SK-N-SH (cell line): ENCODE measurements at regions not wholly inside any gene's neighbourhood (a gene's known extent, or its start where the extent isn't known, plus 50 kb on each side); places are given as distances from the start of the nearest gene placed in this dataset.

Source experiments
- CTCF ChIA-PET: fragments of 300-600, 350-600 bp; formaldehyde crosslinking; extraction: SDS; loops from one replicate; lab custom pipeline; 2021; lab: Yijun Ruan, JAX
- POLR2A ChIA-PET: fragments of 350-600 bp; sonication (Branson Sonifier 250); formaldehyde crosslinking; extraction: SDS; loops from one replicate; lab custom pipeline; 2020; ENCODE audit warnings: antibody characterized with exemption, inconsistent platforms; lab: Yijun Ruan, JAX
- DNase-seq: peaks from one replicate; pipeline ENCODE4 v3.0.0; 2012
- H2AFZ ChIP-seq: fragments of 200-600 bp; sonication (generic); 2 replicates; pipeline ENCODE4 v1.8.1; 2016; ENCODE audit warnings: antibody characterized with exemption, mild to moderate bottlenecking, low read depth
- H3F3A ChIP-seq: fragments of 200-600 bp; sonication (generic); replicated peaks from 2 replicates; pipeline ENCODE3; 2016; ENCODE audit warnings: antibody characterized with exemption, mild to moderate bottlenecking; ENCODE audit not compliant: insufficient read depth
- H3K27ac ChIP-seq, 2 experiments: fragments of 200-500 bp in 1 of 2; fragments of 200-600 bp in 1 of 2; sonication (Bioruptor generic) in 1 of 2; sonication (generic), shearing (Covaris generic) in 1 of 2; 2 replicates each; pipeline versions ENCODE4 v1.5.1 to v1.6.1; 2014 to 2016; ENCODE audit warnings: low read depth in 2 of 2, inconsistent platforms in 1 of 2, low read length in 1 of 2, mild to moderate bottlenecking in 1 of 2, mixed read lengths in 1 of 2
- H3K27me3 ChIP-seq: fragments of 200-600 bp; sonication (generic), shearing (Covaris generic); 2 replicates; pipeline ENCODE4 v1.6.1; 2016; ENCODE audit warnings: mixed run types; ENCODE audit not compliant: insufficient read depth
- H3K36me3 ChIP-seq, 2 experiments: fragments of 200-500 bp in 1 of 2; fragments of 200-600 bp in 1 of 2; sonication (Bioruptor generic) in 1 of 2; sonication (generic) in 1 of 2; replicated peaks in 1 of 2; 2 replicates each; pipeline versions ENCODE3 to v1.5.1; 2014 to 2016; ENCODE audit warnings: low read length in 1 of 2, mild to moderate bottlenecking in 1 of 2; ENCODE audit not compliant: insufficient read depth in 2 of 2, control insufficient read depth in 1 of 2
- H3K4me1 ChIP-seq, 2 experiments: fragments of 200-500 bp in 1 of 2; fragments of 200-600 bp in 1 of 2; sonication (Bioruptor generic) in 1 of 2; sonication (generic), shearing (Covaris generic) in 1 of 2; 2 replicates each; pipeline versions ENCODE4 v1.5.1 to v1.6.1; 2014 to 2016; ENCODE audit warnings: low read depth in 1 of 2, low read length in 1 of 2, mixed run types in 1 of 2; ENCODE audit not compliant: insufficient read depth in 2 of 2, control insufficient read depth in 1 of 2
- H3K4me2 ChIP-seq: fragments of 200-600 bp; sonication (generic), shearing (Covaris generic); 2 replicates; pipeline ENCODE4 v1.6.1; 2017; ENCODE audit warnings: mixed run types
- H3K4me3 ChIP-seq, 2 experiments: fragments of 200-500 bp in 1 of 2; fragments of 200-600 bp in 1 of 2; sonication (Bioruptor generic) in 1 of 2; sonication (generic), shearing (Covaris generic) in 1 of 2; 2 replicates each; pipeline versions ENCODE4 v1.5.1 to v1.8.1; 2014 to 2016; ENCODE audit warnings: low read depth in 2 of 2, inconsistent platforms in 1 of 2, low read length in 1 of 2, mild to moderate bottlenecking in 1 of 2, mixed read lengths in 1 of 2, moderate library complexity in 1 of 2
- H3K79me2 ChIP-seq: fragments of 200-600 bp; sonication (generic); 2 replicates; pipeline ENCODE4 v1.8.1; 2017; ENCODE audit warnings: mild to moderate bottlenecking; ENCODE audit not compliant: insufficient read depth
- H3K9ac ChIP-seq: fragments of 200-600 bp; sonication (generic); 2 replicates; pipeline ENCODE4 v1.6.1; 2017; ENCODE audit warnings: mixed run types
- H3K9me2 ChIP-seq: fragments of 200-600 bp; sonication (generic); 2 replicates; pipeline ENCODE4 v1.6.1; 2017; ENCODE audit warnings: mixed run types
- H3K9me3 ChIP-seq: fragments of 200-600 bp; sonication (generic); 2 replicates; pipeline ENCODE4 v1.6.1; 2017; ENCODE audit warnings: mixed run types, mild to moderate bottlenecking, moderate library complexity
- H4K20me1 ChIP-seq: fragments of 200-600 bp; sonication (generic); 2 replicates; pipeline ENCODE4 v1.6.1; 2017; ENCODE audit warnings: mild to moderate bottlenecking, mixed run types; ENCODE audit not compliant: insufficient read depth
- CTCF ChIP-seq: fragments of 200-600 bp; sonication (generic); IDR thresholded peaks from 2 replicates; pipeline ENCODE4 v1.6.1; 2017; ENCODE audit warnings: antibody characterized with exemption, mild to moderate bottlenecking, moderate library complexity
- EZH2phosphoT487 ChIP-seq: fragments of 200-600 bp; sonication (generic); IDR thresholded peaks from 2 replicates; pipeline ENCODE4 v1.6.1; 2017; ENCODE audit warnings: low read depth, mixed run types, mild to moderate bottlenecking, antibody characterized with exemption, moderate library complexity, borderline replicate concordance
- FOXJ3 ChIP-seq: sonication (generic); formaldehyde crosslinking; IDR thresholded peaks from 2 replicates; pipeline ENCODE4 v1.5.1; 2020; ENCODE audit warnings: mild to moderate bottlenecking, missing genetic modification reagents
- GABPA ChIP-seq: IDR thresholded peaks from 2 replicates; pipeline ENCODE4 v1.4.0; 2012; ENCODE audit warnings: low read depth, mild to moderate bottlenecking
- MXI1 ChIP-seq: IDR thresholded peaks from 2 replicates; pipeline ENCODE4 v1.6.1; 2012; ENCODE audit warnings: mild to moderate bottlenecking, low read depth, low read length, improper control_type of control experiment
- NFIC ChIP-seq: IDR thresholded peaks from 2 replicates; pipeline ENCODE4 v1.4.0; 2012; ENCODE audit warnings: borderline replicate concordance
- NRF1 ChIP-seq: IDR thresholded peaks from 2 replicates; pipeline ENCODE4 v1.6.1; 2012; ENCODE audit warnings: low read depth, mild to moderate bottlenecking, low read length
- PBX3 ChIP-seq: IDR thresholded peaks from 2 replicates; pipeline ENCODE4; 2012
- RAD21 ChIP-seq: IDR thresholded peaks from 2 replicates; pipeline ENCODE4 v1.6.1; 2012; ENCODE audit warnings: mild to moderate bottlenecking, low read length
- REST ChIP-seq: IDR thresholded peaks from 2 replicates; pipeline ENCODE4 v1.6.1; 2012; ENCODE audit warnings: mild to moderate bottlenecking, low read depth, low read length, moderate library complexity
- SMC3 ChIP-seq: IDR thresholded peaks from 2 replicates; pipeline ENCODE4 v1.6.1; 2012; ENCODE audit warnings: low read depth, low read length, improper control_type of control experiment
- TCF12 ChIP-seq: IDR thresholded peaks from 2 replicates; pipeline ENCODE4 v1.4.0; 2012
- USF1 ChIP-seq: IDR thresholded peaks from 2 replicates; pipeline ENCODE4 v1.4.0; 2012; ENCODE audit warnings: low read depth, borderline replicate concordance
- WGBS: methylation state at CpG from one replicate; pipeline ENCODE4 v1.1.6; 2017; ENCODE audit warnings: low lambda C conversion rate; 5-methylcytosine and 5-hydroxymethylcytosine counted together

- peak; percentile 65; the same call in 1 of the 2 replicates for TF ChIP-seq REST
- TF ChIP-seq MXI1: peak; percentile 57; the same call in 1 of the 2 replicates
- peak; percentile 99 for TF ChIP-seq TCF12
- no peak for TF ChIP-seq CTCF
- TF ChIP-seq NRF1: no peak
- TF ChIP-seq SMC3: peak; percentile 1; the same call in 1 of the 2 replicates
- no peak for TF ChIP-seq PBX3
Observed at GRCh38 chr17:77433385-77434135, 292.8 kb downstream of the SEC14L1 start (continued).

GRCh38 chr17:77434136-77435114 is 293.7 kb downstream of the SEC14L1 start:
- Histone ChIP-seq H3K27me3 (no peaks in the 10 kb centered on the region), H3K36me3 (peaks cover 0 to 10% of the 10 kb centered on the region in 2 experiments), H3K9ac (peak overlapping the region; percentile 68), H4K20me1 (peaks cover 31% of the 10 kb centered on the region), H3K4me2 (peak overlapping the region; percentile 93), H3F3A (peaks cover 13% of the 10 kb centered on the region), H3K4me1 (peaks cover 73 to 86% of the 10 kb centered on the region in 2 experiments), H3K27ac (peak overlapping the region; percentile 71 to 98), H3K4me3 (peak overlapping the region; percentile 24 to 49)
- 74% methylated on average over 23 of the region's 26 CpGs for WGBS
- CTCF ChIA-PET: interaction anchor here (0.8 to 29.4 kb wide), 13 partner anchors 10 to 451 kb away, joined by 3 to 566 read pairs (median 3); no protein-coding TSS in a partner anchor
- TF ChIP-seq NFIC (no peak), EZH2phosphoT487 (no peak), FOXJ3 (CRISPR knock-in tag) (no peak), GABPA (no peak), RAD21 (peak; percentile 9; the same call in 1 of the 2 replicates), MXI1 (peak; percentile 53; the same call in 1 of the 2 replicates), SMC3 (no peak), USF1 (no peak)
- TF ChIP-seq, all 33 proteins: peak for 2
- H3K9me3 ChIP-seq: no peaks in the 10 kb centered on the region
- DNase-seq: peak; percentile 81
- H3K9me2 ChIP-seq: no peaks in the 10 kb centered on the region
- no peak overlapping the region for H2AFZ ChIP-seq
- peaks cover 82% of the 10 kb centered on the region for H3K79me2 ChIP-seq
- POLR2A ChIA-PET: interaction anchor here (1.0 to 1.6 kb wide), 7 partner anchors 9 to 61 kb away, joined by 3 to 11 read pairs (median 5); no protein-coding TSS in a partner anchor
